Peyer's patch (tissue), 4 donors: ENCODE measurements at regions not wholly inside any gene's neighbourhood (a gene's known extent, or its start where the extent isn't known, plus 50 kb on each side); places are given as distances from the start of the nearest gene placed in this dataset.

Experiments
- POLR2A ChIP-seq, 2 donors: fragments of 450-650 bp; IDR thresholded peaks; one replicate each; pipeline ENCODE4 v1.5.1; 2017; ENCODE audit warnings: antibody characterized with exemption in 2 of 2, mild to moderate bottlenecking in 2 of 2, moderate library complexity in 2 of 2
- TF ChIP-seq, protein P1 (sequence below), 6 experiments: fragments of 450-650 bp in 4 of 6; fragments of 200-600 bp in 2 of 6; sonication (generic) in 1 of 6; IDR thresholded peaks; one replicate each; pipeline ENCODE4 v1.5.1; 2017 to 2019; ENCODE audit warnings: antibody characterized with exemption in 6 of 6, mild to moderate bottlenecking in 3 of 6, moderate library complexity in 1 of 6

DNA sequence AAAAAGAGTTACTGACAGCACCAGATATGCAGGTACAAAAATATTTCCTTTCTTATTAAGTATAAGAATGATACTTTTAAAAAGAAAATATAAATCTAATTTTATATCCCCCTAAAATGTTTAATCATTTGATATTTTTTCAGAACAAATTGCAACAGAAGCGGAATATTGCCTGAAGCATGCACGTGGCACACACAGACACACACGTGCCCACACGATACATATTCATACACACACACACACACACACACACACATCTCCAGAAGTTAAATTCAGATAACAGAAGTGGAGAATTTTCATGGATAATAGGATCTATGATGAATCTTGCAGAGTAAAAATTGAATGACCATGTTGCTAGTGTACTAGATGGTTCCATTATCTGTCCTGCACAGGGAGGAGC lies 445.2 kb downstream of the GPAT3 start:
- TF ChIP-seq, protein P1, sequence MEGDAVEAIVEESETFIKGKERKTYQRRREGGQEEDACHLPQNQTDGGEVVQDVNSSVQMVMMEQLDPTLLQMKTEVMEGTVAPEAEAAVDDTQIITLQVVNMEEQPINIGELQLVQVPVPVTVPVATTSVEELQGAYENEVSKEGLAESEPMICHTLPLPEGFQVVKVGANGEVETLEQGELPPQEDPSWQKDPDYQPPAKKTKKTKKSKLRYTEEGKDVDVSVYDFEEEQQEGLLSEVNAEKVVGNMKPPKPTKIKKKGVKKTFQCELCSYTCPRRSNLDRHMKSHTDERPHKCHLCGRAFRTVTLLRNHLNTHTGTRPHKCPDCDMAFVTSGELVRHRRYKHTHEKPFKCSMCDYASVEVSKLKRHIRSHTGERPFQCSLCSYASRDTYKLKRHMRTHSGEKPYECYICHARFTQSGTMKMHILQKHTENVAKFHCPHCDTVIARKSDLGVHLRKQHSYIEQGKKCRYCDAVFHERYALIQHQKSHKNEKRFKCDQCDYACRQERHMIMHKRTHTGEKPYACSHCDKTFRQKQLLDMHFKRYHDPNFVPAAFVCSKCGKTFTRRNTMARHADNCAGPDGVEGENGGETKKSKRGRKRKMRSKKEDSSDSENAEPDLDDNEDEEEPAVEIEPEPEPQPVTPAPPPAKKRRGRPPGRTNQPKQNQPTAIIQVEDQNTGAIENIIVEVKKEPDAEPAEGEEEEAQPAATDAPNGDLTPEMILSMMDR (IDR thresholded peaks at IDR 0.05), result no peak
- TF ChIP-seq POLR2A (IDR thresholded peaks at IDR 0.05), result no peak
